Osteoblast (primary cell): ENCODE measurements at regions not wholly inside any gene's neighbourhood (a gene's known extent, or its start where the extent isn't known, plus 50 kb on each side); places are given as distances from the start of the nearest gene placed in this dataset.

Experiments used
- DNase-seq: peaks from one replicate; pipeline ENCODE4 v3.0.0; 2011; ENCODE audit warnings: low spot score, mixed read lengths; ENCODE audit not compliant: insufficient read length; ENCODE audit errors: missing footprints
- H2AFZ ChIP-seq: 2 replicates; pipeline ENCODE4 v1.6.0; 2011; ENCODE audit warnings: mild to moderate bottlenecking, low read length
- H3K27ac ChIP-seq: 2 replicates; pipeline ENCODE4 v1.5.1; 2011; ENCODE audit warnings: mild to moderate bottlenecking, low read depth, low read length, moderate library complexity
- H3K27me3 ChIP-seq: 2 replicates; pipeline ENCODE4 v1.6.0; 2012; ENCODE audit warnings: mild to moderate bottlenecking, control low read depth, inconsistent platforms, low read length, moderate library complexity; ENCODE audit not compliant: insufficient read depth
- H3K36me3 ChIP-seq: 2 replicates; pipeline ENCODE4 v1.5.1; 2011; ENCODE audit warnings: mild to moderate bottlenecking, low read length, control low read depth, moderate library complexity; ENCODE audit not compliant: insufficient read depth
- H3K4me1 ChIP-seq: 2 replicates; pipeline ENCODE4 v1.5.1; 2011; ENCODE audit warnings: mild to moderate bottlenecking, low read length, control low read depth, moderate library complexity; ENCODE audit not compliant: insufficient read depth
- H3K4me2 ChIP-seq: 2 replicates; pipeline ENCODE4 v1.6.0; 2011; ENCODE audit warnings: mild to moderate bottlenecking, low read length; ENCODE audit not compliant: insufficient read depth
- H3K4me3 ChIP-seq: fragments of 200-600 bp; sonication (generic); 3 replicates; pipeline ENCODE4 v1.5.1; 2012; ENCODE audit warnings: mild to moderate bottlenecking, low read length, inconsistent platforms; ENCODE audit not compliant: insufficient read depth
- H3K79me2 ChIP-seq: 2 replicates; pipeline ENCODE4 v1.6.0; 2012; ENCODE audit warnings: mild to moderate bottlenecking, low read length, control low read depth, inconsistent platforms; ENCODE audit not compliant: insufficient read depth
- H3K9me3 ChIP-seq: 2 replicates; pipeline ENCODE4 v1.5.1; 2011; ENCODE audit warnings: low read depth, low read length, control low read depth
- H4K20me1 ChIP-seq: 2 replicates; pipeline ENCODE4 v1.6.0; 2012; ENCODE audit warnings: mild to moderate bottlenecking, low read length, control low read depth; ENCODE audit not compliant: insufficient read depth
- TF ChIP-seq, protein P1 (sequence below): IDR thresholded peaks from 2 replicates; pipeline ENCODE4 v1.5.1; 2011; ENCODE audit warnings: mild to moderate bottlenecking, low read depth, low read length, moderate library complexity; ENCODE audit errors: extremely low read depth

- H3K27ac ChIP-seq: no peak overlapping the region
- H3K27me3 ChIP-seq: no peaks in the 10 kb centered on the region
- DNase-seq: no peak
- H3K4me3 ChIP-seq: no peak overlapping the region
- no peaks in the 10 kb centered on the region for H3K9me3 ChIP-seq
- H3K4me2 ChIP-seq: no peak overlapping the region
- H3K4me1 ChIP-seq: no peaks in the 10 kb centered on the region
- no peak overlapping the region for H2AFZ ChIP-seq
- H4K20me1 ChIP-seq: no peaks in the 10 kb centered on the region
- H3K79me2 ChIP-seq: no peaks in the 10 kb centered on the region
- TF ChIP-seq, protein P1, sequence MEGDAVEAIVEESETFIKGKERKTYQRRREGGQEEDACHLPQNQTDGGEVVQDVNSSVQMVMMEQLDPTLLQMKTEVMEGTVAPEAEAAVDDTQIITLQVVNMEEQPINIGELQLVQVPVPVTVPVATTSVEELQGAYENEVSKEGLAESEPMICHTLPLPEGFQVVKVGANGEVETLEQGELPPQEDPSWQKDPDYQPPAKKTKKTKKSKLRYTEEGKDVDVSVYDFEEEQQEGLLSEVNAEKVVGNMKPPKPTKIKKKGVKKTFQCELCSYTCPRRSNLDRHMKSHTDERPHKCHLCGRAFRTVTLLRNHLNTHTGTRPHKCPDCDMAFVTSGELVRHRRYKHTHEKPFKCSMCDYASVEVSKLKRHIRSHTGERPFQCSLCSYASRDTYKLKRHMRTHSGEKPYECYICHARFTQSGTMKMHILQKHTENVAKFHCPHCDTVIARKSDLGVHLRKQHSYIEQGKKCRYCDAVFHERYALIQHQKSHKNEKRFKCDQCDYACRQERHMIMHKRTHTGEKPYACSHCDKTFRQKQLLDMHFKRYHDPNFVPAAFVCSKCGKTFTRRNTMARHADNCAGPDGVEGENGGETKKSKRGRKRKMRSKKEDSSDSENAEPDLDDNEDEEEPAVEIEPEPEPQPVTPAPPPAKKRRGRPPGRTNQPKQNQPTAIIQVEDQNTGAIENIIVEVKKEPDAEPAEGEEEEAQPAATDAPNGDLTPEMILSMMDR: no peak
- H3K36me3 ChIP-seq: no peaks in the 10 kb centered on the region
Measured at GRCh38 chr13:69603144-69603853, 504.3 kb upstream of the ATXN8OS start.

DNA sequence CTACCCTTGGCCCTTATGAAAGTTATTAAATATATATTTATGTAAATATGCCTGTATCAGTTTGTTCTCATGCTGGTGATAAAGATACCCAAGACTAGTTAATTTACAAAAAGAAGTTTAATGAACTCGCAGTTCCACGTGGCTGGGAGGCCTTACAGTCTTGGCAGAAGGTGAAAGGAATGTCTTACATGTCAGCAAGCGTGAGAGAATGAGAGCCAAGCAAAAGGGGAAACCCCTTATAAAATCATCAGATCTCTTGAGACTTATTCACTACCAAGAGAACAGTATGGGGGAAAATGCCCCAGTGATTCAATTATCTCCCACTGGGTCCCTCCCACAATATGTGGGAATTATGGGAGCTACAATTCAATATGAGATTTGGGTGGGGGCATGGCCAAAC, 506.0 kb upstream of the ATXN8OS start:
- Histone ChIP-seq H3K27ac (no peak overlapping the region), H3K4me1 (no peaks in the 10 kb centered on the region), H3K36me3 (no peaks in the 10 kb centered on the region), H3K4me3 (no peak overlapping the region), H3K4me2 (no peak overlapping the region), H3K9me3 (no peaks in the 10 kb centered on the region), H4K20me1 (no peaks in the 10 kb centered on the region), H3K27me3 (no peaks in the 10 kb centered on the region), H2AFZ (no peak overlapping the region), H3K79me2 (no peaks in the 10 kb centered on the region)
- no peak for DNase-seq
- TF ChIP-seq, protein P1: no peak

- H3K4me2 ChIP-seq: no peak overlapping the region
- no peak overlapping the region for H2AFZ ChIP-seq
- H4K20me1 ChIP-seq: no peaks in the 10 kb centered on the region
- no peak for DNase-seq
- no peaks in the 10 kb centered on the region for H3K27me3 ChIP-seq
- H3K79me2 ChIP-seq: no peaks in the 10 kb centered on the region
- no peaks in the 10 kb centered on the region for H3K36me3 ChIP-seq
- H3K4me3 ChIP-seq: no peak overlapping the region
- H3K27ac ChIP-seq: no peak overlapping the region
- TF ChIP-seq, protein P1: no peak
- H3K4me1 ChIP-seq: no peaks in the 10 kb centered on the region
- H3K9me3 ChIP-seq: no peaks in the 10 kb centered on the region
Measured at GRCh38 chr13:69600811-69601210, 506.8 kb upstream of the ATXN8OS start.

DNA sequence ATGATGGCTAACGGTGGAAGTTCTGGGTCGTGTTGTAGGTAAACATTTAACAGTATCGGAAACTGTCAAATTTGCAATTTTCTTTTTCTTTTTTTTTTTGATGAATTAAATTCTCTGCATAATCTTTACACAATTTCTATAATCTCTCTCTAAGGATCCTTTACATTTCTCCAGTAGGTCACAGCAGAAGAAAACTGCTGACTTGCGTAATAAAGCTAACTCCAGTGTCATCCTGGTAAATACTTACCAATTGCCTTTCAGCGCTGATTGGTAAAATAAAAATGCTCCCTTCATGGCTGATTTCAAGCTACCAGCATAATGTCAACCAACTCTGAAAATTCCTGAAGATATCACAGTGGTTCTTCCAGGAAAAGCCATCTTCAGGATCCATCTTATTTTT, 510.5 kb upstream of the ATXN8OS start:
- Histone ChIP-seq H2AFZ (no peak overlapping the region), H3K4me3 (no peak overlapping the region), H3K36me3 (no peaks in the 10 kb centered on the region), H4K20me1 (no peaks in the 10 kb centered on the region), H3K27ac (no peak overlapping the region), H3K27me3 (no peaks in the 10 kb centered on the region), H3K9me3 (no peaks in the 10 kb centered on the region), H3K4me1 (no peaks in the 10 kb centered on the region), H3K79me2 (no peaks in the 10 kb centered on the region), H3K4me2 (no peak overlapping the region)
- TF ChIP-seq, protein P1: no peak
- DNase-seq: no peak
